NT2/D1 (cell line): ENCODE measurements at regions not wholly inside any gene's neighbourhood (a gene's known extent, or its start where the extent isn't known, plus 50 kb on each side); places are given as distances from the start of the nearest gene placed in this dataset.
"Not testable (repeated sequence)": the region's sequence is repeated elsewhere in the genome, so short reads cannot be mapped to it uniquely, and the experiment has no call there.

ENCODE experiments used
- DNase-seq: peaks from one replicate; pipeline ENCODE4 v3.0.0-alpha.2; 2011; ENCODE audit warnings: low read depth, low spot score
- H3K27me3 ChIP-seq: 2 replicates; pipeline ENCODE4 v1.6.0; 2011; ENCODE audit warnings: mild to moderate bottlenecking; ENCODE audit not compliant: insufficient read length, insufficient read depth
- H3K36me3 ChIP-seq: 2 replicates; pipeline ENCODE4 v1.6.1; 2011; ENCODE audit warnings: mild to moderate bottlenecking, low read length, mixed read lengths; ENCODE audit not compliant: insufficient read depth, insufficient read length
- H3K4me1 ChIP-seq: 2 replicates; pipeline ENCODE4 v1.5.1; 2011; ENCODE audit not compliant: insufficient read depth, insufficient read length
- H3K4me3 ChIP-seq: 2 replicates; pipeline ENCODE4 v1.5.1; 2011; ENCODE audit warnings: low read depth; ENCODE audit not compliant: insufficient read length
- H3K9ac ChIP-seq: 2 replicates; pipeline ENCODE4 v1.6.0; 2011; ENCODE audit warnings: low read depth; ENCODE audit not compliant: insufficient read length
- H3K9me3 ChIP-seq: 2 replicates; pipeline ENCODE4 v1.5.1; 2011; ENCODE audit warnings: mild to moderate bottlenecking, low read length; ENCODE audit not compliant: insufficient read depth
- SUZ12 ChIP-seq: IDR thresholded peaks from 2 replicates; pipeline ENCODE4 v1.6.1; 2011; ENCODE audit not compliant: insufficient read length, insufficient read depth; ENCODE audit errors: extremely low read depth
- YY1 ChIP-seq: IDR thresholded peaks from 2 replicates; pipeline ENCODE4 v1.6.1; 2011; ENCODE audit not compliant: insufficient read length, insufficient read depth
- ZNF274 ChIP-seq: IDR thresholded peaks from 2 replicates; pipeline ENCODE4 v1.6.1; 2011; ENCODE audit warnings: mild to moderate bottlenecking, low read depth, low read length

- Histone ChIP-seq H3K4me1 (no peaks in the 10 kb centered on the region), H3K36me3 (no peaks in the 10 kb centered on the region), H3K9ac (no peak overlapping the region), H3K9me3 (peaks cover 12% of the 10 kb centered on the region; the same call in 1 of the 2 replicates), H3K27me3 (no peaks in the 10 kb centered on the region), H3K4me3 (no peak overlapping the region)
- no peak for DNase-seq
- TF ChIP-seq SUZ12 (no peak), YY1 (no peak), ZNF274 (no peak)
Measured at GRCh38 chr10:43923328-43923727, 274.6 kb upstream of the ZNF32 start.

GRCh38 chr10:43922335-43923280 lies 273.9 kb upstream of the ZNF32 start:
- Histone ChIP-seq H3K27me3 (no peaks in the 10 kb centered on the region), H3K9me3 (peaks cover 12% of the 10 kb centered on the region; the same call in 1 of the 2 replicates), H3K36me3 (no peaks in the 10 kb centered on the region), H3K4me1 (no peaks in the 10 kb centered on the region), H3K4me3 (no peak overlapping the region), H3K9ac (no peak overlapping the region)
- TF ChIP-seq ZNF274 (no peak), SUZ12 (no peak), YY1 (no peak)
- DNase-seq: no peak

- H3K4me1 ChIP-seq: no peaks in the 10 kb centered on the region
- no peaks in the 10 kb centered on the region for H3K27me3 ChIP-seq
- no peak for DNase-seq
- no peaks in the 10 kb centered on the region for H3K36me3 ChIP-seq
- no peak overlapping the region for H3K4me3 ChIP-seq
- H3K9me3 ChIP-seq: peaks cover 12% of the 10 kb centered on the region; the same call in 1 of the 2 replicates
- TF ChIP-seq SUZ12: no peak
- no peak for TF ChIP-seq ZNF274
- no peak for TF ChIP-seq YY1
- no peak overlapping the region for H3K9ac ChIP-seq
Measured at GRCh38 chr10:43921881-43922280, 273.2 kb upstream of the ZNF32 start.

GRCh38 chr10:43921478-43921877 lies 272.8 kb upstream of the ZNF32 start:
- TF ChIP-seq YY1 (no peak), SUZ12 (no peak), ZNF274 (no peak)
- no peak overlapping the region for H3K4me3 ChIP-seq
- H3K27me3 ChIP-seq: no peaks in the 10 kb centered on the region
- no peaks in the 10 kb centered on the region for H3K36me3 ChIP-seq
- H3K4me1 ChIP-seq: no peaks in the 10 kb centered on the region
- DNase-seq: no peak
- no peak overlapping the region for H3K9ac ChIP-seq
- H3K9me3 ChIP-seq: peaks cover 12% of the 10 kb centered on the region; the same call in 1 of the 2 replicates

- not testable (repeated sequence) for DNase-seq
- peaks cover 12% of the 10 kb centered on the region; the same call in 1 of the 2 replicates for H3K9me3 ChIP-seq
Measured at GRCh38 chr10:43920236-43920758, 271.6 kb upstream of the ZNF32 start.

GRCh38 chr10:43913676-43914235 lies 265.1 kb upstream of the ZNF32 start:
- H3K9ac ChIP-seq: no peak overlapping the region
- H3K4me3 ChIP-seq: no peak overlapping the region
- TF ChIP-seq YY1 (no peak), SUZ12 (no peak), ZNF274 (no peak)
- no peak for DNase-seq
- no peaks in the 10 kb centered on the region for H3K36me3 ChIP-seq
- H3K4me1 ChIP-seq: no peaks in the 10 kb centered on the region
- no peaks in the 10 kb centered on the region for H3K9me3 ChIP-seq
- H3K27me3 ChIP-seq: no peaks in the 10 kb centered on the region

More at GRCh38 chr10:43920236-43920758, 271.6 kb upstream of the ZNF32 start:
- H3K27me3 ChIP-seq, H3K9ac ChIP-seq, H3K4me1 ChIP-seq, H3K36me3 ChIP-seq, H3K4me3 ChIP-seq: not testable (repeated sequence)

GRCh38 chr10:43912469-43912868 lies 263.8 kb upstream of the ZNF32 start:
- H3K4me3 ChIP-seq: no peak overlapping the region
- H3K27me3 ChIP-seq: no peaks in the 10 kb centered on the region
- no peak overlapping the region for H3K9ac ChIP-seq
- H3K9me3 ChIP-seq: no peaks in the 10 kb centered on the region
- no peaks in the 10 kb centered on the region for H3K36me3 ChIP-seq
- DNase-seq: no peak
- no peaks in the 10 kb centered on the region for H3K4me1 ChIP-seq
- no peak for TF ChIP-seq SUZ12
- TF ChIP-seq ZNF274: no peak
- no peak for TF ChIP-seq YY1
